AG04449 (cell line): ENCODE measurements at regions not wholly inside any gene's neighbourhood (a gene's known extent, or its start where the extent isn't known, plus 50 kb on each side); places are given as distances from the start of the nearest gene placed in this dataset.
"Not testable (repeated sequence)": the region's sequence is repeated elsewhere in the genome, so short reads cannot be mapped to it uniquely, and the experiment has no call there.

Experiments used
- CTCF ChIA-PET: fragments of 350-600 bp; formaldehyde crosslinking; extraction: SDS; loops from one replicate; lab custom pipeline; 2021; ENCODE audit warnings: antibody characterized with exemption; lab: Yijun Ruan, JAX
- POLR2A ChIA-PET: fragments of 400-600, 350-600 bp; formaldehyde crosslinking; extraction: SDS; loops from one replicate; lab custom pipeline; 2020; ENCODE audit warnings: antibody characterized with exemption, inconsistent platforms; lab: Yijun Ruan, JAX
- DNase-seq: peaks from one replicate; pipeline ENCODE4 v3.0.0-alpha.2; 2010; ENCODE audit warnings: low read depth, low spot score
- H3K4me3 ChIP-seq: 2 replicates; pipeline ENCODE4 v1.5.1; 2011; ENCODE audit warnings: low read depth, mild to moderate bottlenecking, control low read depth, low read length
- CTCF ChIP-seq: IDR thresholded peaks from one replicate; pipeline ENCODE4 v1.5.1; 2011; ENCODE audit warnings: mild to moderate bottlenecking, moderate library complexity, low read length, control low read depth, inconsistent platforms; ENCODE audit not compliant: insufficient read depth; ENCODE audit errors: missing control alignments

GRCh38 chr5:25453500-25453899 lies 808.7 kb upstream of the CDH10 start:
- ChIA-PET POLR2A (no interaction called here), CTCF (no interaction called here)
- H3K4me3 ChIP-seq: no peak overlapping the region
- TF ChIP-seq CTCF: no peak
- DNase-seq: no peak

GRCh38 chr5:25451294-25451693 lies 806.5 kb upstream of the CDH10 start:
- ChIA-PET POLR2A (no interaction called here), CTCF (no interaction called here)
- TF ChIP-seq CTCF: no peak
- no peak for DNase-seq
- no peak overlapping the region for H3K4me3 ChIP-seq

DNA sequence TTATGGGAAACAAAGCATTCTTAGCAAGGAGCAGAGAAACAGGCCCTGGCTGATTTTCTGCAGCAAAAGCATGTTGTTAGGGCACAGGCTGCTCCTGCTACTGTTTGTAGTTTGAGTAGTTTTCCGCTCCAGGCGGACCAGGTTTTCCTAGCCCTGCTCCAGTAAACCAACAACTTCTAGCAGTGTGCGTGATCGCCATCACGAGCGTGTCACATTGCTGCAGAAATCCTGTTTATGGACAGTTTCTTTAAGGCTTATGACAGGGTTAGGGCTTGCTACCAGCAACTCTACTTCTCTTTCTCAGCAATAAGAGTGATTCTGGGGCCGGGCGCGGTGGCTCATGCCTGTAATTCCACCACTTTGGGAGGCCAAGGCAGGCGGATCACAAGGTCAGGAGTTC lies 803.9 kb upstream of the CDH10 start:
- ChIA-PET CTCF (no interaction called here), POLR2A (no interaction called here)
- H3K4me3 ChIP-seq: no peak overlapping the region
- no peak for DNase-seq
- no peak for TF ChIP-seq CTCF

DNA sequence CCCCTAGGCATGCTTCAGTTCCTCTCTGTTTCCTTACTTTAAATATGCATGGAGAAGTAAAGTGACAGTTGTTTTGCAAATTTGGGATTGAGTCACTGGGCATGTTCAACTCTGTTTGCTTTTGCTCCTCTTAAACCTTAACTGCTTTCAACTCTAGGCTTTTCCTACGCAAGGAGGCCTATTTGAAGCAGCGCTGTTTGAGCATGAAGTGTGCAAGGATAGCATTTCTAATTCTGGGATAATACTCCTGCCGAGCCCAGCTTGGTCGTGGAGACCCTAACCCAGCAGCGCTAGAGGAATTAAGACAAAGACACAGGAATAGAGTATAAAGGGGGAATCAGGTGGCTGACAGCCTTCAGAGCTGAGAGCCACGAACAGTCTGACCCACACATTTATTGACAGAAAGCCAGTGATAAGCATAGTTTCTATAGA lies 803.4 kb upstream of the CDH10 start:
- ChIA-PET POLR2A (no interaction called here), CTCF (no interaction called here)
- DNase-seq: no peak
- H3K4me3 ChIP-seq: no peak overlapping the region
- TF ChIP-seq CTCF: no peak

- POLR2A ChIA-PET, DNase-seq, CTCF ChIA-PET, H3K4me3 ChIP-seq: not testable (repeated sequence)
These were observed 801.3 kb upstream of the CDH10 start for GRCh38 chr5:25446061-25446420.

DNA sequence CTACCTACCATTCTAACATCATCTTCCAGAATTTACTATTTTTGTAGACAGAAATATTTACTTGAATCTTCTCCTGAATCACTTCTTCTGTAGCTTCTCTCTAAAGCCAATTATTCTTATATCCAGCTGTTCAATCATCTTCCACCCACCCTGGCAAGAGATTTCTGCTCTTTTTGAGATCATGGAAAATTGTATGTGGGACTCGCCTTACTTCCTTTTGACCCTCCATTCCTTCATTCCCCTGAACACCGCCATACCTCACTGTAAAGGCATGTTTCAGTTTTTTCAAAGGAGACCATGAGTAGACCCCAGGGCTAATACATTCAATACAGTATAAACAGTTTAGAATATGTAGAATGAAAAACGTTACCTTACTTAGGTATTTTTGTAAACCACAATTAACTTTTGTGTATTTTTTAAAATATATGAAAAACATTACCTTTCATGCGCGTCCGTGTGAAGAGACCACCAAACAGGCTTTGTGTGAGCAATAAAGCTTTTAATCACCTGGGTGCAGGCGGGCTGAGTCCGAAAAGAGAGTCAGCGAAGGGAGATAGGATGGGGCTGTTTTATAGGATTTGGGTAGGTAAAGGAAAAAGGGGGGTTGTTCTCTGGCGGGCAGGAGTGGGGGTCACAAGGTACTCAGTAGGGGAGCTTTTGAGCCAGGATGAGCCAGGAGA lies 800.7 kb upstream of the CDH10 start:
- DNase-seq, H3K4me3 ChIP-seq, CTCF ChIA-PET, POLR2A ChIA-PET: not testable (repeated sequence)

DNA sequence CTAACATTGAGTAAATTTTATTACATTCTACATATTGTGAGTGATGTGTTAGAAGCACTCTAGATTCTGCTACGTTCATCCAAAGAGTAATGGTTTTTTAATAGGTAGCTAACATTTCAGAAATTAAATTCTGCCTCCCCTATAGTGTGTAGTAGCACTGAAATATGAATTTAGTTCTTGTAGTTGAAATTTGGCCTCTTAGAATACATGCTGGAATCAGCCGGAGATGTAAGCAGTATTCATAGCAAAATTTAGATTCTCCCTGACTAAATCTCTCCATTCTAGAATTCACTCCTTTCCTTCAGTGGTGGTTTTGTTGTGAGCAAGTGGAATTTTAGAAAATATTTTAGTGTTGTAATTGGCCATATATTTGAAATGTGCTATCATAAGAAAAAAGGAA lies 799.9 kb upstream of the CDH10 start:
- ChIA-PET POLR2A (no interaction called here), CTCF (no interaction called here)
- TF ChIP-seq CTCF: no peak
- H3K4me3 ChIP-seq: no peak overlapping the region
- DNase-seq: no peak
